Brain pericyte (primary cell): ENCODE measurements at regions not wholly inside any gene's neighbourhood (a gene's known extent, or its start where the extent isn't known, plus 50 kb on each side); places are given as distances from the start of the nearest gene placed in this dataset.
"Not testable (repeated sequence)": the region's sequence is repeated elsewhere in the genome, so short reads cannot be mapped to it uniquely, and the experiment has no call there.

Source experiments
- DNase-seq: peaks from one replicate; pipeline ENCODE4 v3.0.0-alpha.2; 2012; ENCODE audit warnings: low read depth, low spot score

DNA sequence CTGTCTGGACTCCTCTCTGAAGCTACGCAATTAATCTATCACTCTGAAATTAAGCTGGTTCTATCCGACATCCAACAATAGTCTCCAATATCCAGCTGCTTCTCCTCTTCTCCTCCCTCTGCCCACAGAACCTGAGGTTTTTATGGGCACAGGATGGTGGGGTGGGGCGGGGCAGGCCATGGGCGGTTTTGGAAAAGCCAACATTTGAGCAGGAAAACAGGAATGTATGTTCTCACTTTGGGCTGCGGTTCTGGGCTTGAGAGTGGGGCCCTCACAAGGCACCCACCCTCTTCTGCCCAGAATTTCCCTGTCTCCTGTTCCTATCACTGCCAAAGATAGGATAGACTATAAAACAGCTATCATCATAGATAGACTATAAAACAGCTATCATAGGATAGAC lies 1144.2 kb downstream of the EPHA7 start:
- no peak for DNase-seq

GRCh38 chr6:92274588-92274987 lies 1144.8 kb downstream of the EPHA7 start:
- no peak for DNase-seq

DNA sequence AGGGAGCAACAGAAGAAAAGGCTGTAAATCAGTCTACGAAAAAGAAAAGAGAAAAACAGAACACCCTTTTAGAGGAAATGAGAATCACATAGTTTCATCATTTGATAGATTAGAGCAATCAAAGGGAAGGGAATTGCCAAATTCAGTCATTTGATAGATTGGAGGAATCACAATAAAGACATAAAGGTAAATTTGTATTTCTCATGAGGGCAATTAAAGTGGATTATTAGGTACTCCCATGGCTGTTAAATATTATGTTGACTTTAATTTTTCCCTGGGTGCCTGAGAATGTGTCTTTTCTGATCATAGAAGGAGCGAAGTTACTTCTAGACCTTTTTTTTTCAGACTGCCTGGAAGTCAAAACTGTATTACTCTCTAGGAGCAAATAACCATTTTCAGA lies 1145.7 kb downstream of the EPHA7 start:
- DNase-seq, result no peak

GRCh38 chr6:92271091-92271490 lies 1148.3 kb downstream of the EPHA7 start:
- no peak for DNase-seq

GRCh38 chr6:92270365-92270764 lies 1149.0 kb downstream of the EPHA7 start:
- DNase-seq, result no peak

- no peak for DNase-seq
Observed at GRCh38 chr6:92267335-92267734, 1152.0 kb downstream of the EPHA7 start.

DNA sequence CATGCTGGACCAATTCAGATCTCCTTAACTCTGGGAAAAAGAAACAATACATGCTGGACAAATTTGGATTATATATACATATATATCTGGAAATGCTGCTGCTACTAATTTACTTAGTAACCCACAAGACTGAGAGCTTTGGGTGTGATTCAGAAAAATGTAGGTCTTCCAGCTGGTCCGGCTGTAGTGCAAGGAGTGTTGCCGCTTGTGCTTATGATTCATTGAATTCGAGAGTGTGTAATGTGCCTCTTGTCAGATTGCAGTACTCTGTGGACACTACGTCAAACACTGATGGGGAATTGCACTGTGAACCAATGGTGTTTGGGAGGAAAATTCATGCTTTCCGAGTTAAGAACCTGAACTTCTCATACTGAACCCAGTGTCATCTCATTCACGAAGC lies 1155.5 kb downstream of the EPHA7 start:
- DNase-seq, result no peak

DNA sequence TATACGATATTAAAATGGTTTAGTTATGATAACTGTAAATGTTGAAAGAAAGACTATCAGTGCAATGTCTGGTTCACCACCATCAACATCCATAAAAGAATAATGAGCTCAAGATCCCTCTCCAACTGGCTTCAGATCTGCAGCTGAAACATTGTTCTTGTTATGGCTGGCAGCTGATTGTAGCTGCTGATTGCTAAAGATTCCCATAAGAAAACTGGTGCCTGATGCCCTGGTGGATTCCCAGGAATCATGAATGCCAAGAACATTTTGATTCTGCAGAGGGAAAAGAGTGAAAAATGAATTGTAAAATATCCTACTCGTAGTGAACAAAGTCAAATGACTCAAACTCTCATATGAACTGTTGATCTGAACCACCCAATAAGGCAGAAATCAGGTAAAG lies 1160.2 kb downstream of the EPHA7 start:
- DNase-seq, result no peak

DNA sequence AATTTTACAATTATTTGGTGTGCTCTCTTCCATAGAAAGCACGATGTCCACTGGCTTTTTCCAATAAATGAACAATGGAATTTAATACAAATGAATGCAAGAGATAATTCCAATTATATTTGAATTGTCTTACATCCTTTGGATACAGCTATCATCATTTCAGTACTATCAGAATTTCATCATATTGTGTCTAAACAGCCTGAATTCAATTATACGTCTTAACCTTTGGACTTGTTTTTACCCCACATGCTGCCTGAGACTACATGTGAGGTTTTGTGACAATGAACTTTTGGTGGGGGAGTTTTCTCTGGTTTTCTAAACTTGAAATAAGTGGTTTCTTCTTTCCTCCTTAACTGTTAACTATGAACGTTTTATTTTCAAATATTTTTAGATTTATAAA lies 1176.0 kb downstream of the EPHA7 start:
- no peak for DNase-seq

DNA sequence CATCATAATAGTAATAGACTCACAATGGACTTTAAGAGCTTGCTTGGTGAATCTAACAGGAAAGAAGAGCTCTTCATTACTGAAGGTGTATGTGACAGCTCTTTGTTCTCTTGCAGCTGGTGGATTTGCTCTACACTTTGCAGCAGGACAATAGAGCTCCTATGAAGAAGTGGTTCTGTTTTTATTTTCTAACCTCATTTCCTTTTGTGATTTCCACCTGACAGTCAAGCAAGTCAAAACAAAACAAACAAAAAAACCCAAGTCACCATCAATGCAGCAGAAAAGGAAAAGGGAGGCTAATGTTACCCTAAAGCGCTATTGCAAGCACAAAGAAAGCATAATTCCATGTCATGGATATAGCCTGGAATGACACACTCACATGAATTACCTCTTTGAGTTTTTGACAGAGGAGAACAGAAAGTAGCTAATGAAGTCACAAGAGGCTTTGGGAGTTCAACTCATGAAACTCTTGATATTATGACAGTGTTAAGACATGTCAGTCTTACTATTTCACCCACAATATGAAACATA lies 1188.1 kb downstream of the EPHA7 start:
- DNase-seq, result no peak

GRCh38 chr6:92219987-92220386 lies 1199.4 kb downstream of the EPHA7 start:
- not testable (repeated sequence) for DNase-seq

DNA sequence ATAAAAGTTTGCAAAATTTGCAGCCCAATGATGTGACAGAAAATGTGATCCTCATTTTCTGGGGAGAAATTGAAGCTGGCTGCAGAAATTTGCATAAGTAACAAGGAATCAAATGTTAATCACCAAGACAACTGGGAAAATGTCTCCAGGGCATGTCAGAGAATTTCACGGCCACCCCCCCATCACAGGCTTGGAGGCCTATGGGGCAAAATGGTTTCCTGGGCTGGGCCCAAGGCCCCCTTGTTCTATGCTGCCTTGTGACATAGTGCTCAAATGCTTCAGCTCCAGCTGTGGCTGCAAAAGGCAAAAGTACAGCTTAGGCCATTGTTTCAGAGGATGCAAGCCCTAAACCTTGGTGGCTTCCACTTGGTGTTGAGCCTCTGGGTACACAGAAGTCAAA lies 1202.6 kb downstream of the EPHA7 start:
- DNase-seq, result no peak

GRCh38 chr6:92201618-92202017 lies 1217.7 kb downstream of the EPHA7 start:
- DNase-seq, result no peak

- DNase-seq, result no peak
Observed at GRCh38 chr6:92196325-92196724, 1223.0 kb downstream of the EPHA7 start.

GRCh38 chr6:92195796-92196195 lies 1223.6 kb downstream of the EPHA7 start:
- no peak for DNase-seq

GRCh38 chr6:92188016-92188415 lies 1231.3 kb downstream of the EPHA7 start:
- no peak for DNase-seq

DNA sequence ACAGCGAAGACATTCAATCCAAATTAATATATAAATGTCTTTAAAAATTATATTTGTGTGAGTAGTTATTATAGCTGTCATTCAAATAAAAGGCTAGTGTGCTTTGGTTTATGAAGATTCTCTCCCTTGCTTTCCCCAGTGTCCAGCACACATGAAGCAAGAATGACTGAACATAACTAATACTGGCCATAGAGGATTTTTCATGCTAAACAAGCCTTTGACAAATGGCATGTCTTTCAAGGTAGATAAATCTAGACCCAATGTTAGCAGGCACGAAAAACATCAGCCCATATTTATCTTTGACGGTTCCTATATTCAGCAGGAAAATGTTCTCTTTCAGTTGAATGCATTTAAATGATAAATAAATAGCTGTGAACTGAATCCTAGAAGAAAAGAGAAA lies 1234.4 kb downstream of the EPHA7 start:
- no peak for DNase-seq

DNA sequence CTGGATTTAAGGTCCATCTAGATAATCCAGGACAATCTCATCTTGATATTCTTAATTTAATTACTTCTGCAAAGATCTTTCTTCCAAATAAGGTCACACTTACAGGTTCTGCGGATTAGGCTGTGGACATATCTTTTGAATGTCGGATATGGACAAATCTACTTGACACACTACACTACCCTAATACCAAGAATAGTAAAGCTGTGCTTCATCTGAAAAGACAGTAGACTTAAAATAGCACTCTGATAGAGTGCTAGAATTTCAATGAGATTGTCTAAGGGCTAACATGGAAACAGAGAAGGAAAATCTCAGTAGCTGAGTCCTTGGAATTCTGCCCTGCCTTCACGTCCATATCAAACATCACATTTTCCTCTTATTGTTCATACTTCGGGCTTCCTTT lies 1238.0 kb downstream of the EPHA7 start:
- DNase-seq, result no peak

GRCh38 chr6:92180090-92180489 lies 1239.3 kb downstream of the EPHA7 start:
- DNase-seq, result no peak

DNA sequence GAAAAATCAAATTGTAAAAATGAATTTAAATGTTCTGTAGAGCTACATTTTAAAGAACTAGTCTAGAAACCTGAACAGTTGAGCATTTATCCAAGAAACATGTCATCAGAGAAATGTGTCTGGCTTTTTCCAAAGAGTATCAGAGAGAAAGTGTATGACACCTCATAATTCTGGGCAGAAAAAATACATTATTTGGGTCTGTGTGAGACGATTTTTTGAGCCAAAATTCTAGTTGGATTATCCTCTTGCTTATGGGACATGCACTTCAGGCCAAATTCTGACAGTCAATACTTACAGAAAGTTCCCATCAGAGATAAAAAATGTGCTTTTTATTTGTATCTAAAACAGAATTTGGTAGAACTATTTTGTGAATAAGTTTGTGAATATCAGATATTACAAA lies 1242.7 kb downstream of the EPHA7 start:
- no peak for DNase-seq

DNA sequence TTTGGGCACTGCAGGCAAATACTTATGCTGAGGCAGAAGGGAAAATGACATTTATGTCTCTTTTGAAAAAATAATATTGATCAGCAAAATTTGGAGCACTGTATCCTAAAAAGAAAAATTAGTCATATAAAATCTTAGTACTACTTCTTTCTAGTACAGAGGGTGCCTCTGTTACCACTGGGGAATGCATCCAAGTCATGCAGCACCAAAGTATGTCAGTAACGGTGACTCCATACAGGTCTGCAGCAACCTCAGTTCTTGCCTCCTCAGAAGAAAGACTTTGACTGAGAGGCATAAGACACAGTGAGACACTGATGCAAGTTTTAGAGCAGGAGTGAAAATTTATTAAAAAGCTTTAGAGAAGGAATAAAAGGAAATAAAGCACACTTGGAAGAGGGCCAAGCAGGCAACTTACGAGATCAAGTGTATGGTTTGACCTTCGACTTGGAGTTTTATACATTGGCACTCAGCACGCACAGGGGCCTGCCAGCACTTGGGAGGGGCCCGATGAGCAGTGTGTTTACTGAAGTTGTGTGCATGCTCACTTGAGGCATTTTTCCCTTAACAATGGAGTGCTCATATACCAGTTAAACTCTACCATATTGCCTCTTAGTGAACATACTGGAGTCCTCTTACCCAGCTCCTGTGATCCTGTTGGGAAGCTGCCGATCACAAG lies 1244.8 kb downstream of the EPHA7 start:
- no peak for DNase-seq

DNA sequence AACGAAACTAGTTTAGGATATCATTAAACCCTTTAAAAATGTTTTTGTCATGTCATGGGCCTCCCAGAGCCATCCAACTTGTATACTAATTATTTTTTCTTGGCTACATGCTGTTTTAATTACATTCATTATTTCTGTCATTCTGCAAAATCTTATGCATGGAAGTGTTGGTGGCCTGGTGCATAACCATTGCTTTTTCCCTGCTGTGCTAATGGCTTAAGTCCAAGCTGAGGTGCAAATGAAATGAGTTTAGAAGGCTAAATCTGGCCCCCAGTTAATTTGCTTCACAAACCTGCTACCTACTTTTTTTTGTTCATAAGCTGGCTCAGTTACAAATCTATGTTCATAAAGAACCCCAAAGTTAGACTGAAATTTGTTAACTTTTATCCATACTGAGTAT lies 1249.9 kb downstream of the EPHA7 start:
- DNase-seq, result no peak

- DNase-seq, result no peak
Observed at GRCh38 chr6:92166666-92167065, 1252.7 kb downstream of the EPHA7 start.

- no peak for DNase-seq
Observed at GRCh38 chr6:92161953-92162352, 1257.4 kb downstream of the EPHA7 start.
